Neural progenitor cell (in vitro differentiated cells): ENCODE measurements at regions not wholly inside any gene's neighbourhood (a gene's known extent, or its start where the extent isn't known, plus 50 kb on each side); places are given as distances from the start of the nearest gene placed in this dataset.
"Not testable (repeated sequence)": the region's sequence is repeated elsewhere in the genome, so short reads cannot be mapped to it uniquely, and the experiment has no call there.

Experiments
- EZH2 ChIP-seq: fragments of 200-600 bp; sonication (generic); IDR thresholded peaks from 2 replicates; pipeline ENCODE4 v1.6.1; 2017; ENCODE audit warnings: antibody characterized with exemption, mild to moderate bottlenecking, moderate library complexity
- EZH2phosphoT487 ChIP-seq: fragments of 200-600 bp; sonication (generic); IDR thresholded peaks from 2 replicates; pipeline ENCODE4 v1.6.1; 2017; ENCODE audit warnings: antibody characterized with exemption
- TF ChIP-seq, protein P1 (sequence below): fragments of 200-600 bp; sonication (generic); IDR thresholded peaks from 2 replicates; pipeline ENCODE4 v1.5.1; 2017; ENCODE audit warnings: antibody characterized with exemption, mild to moderate bottlenecking

DNA sequence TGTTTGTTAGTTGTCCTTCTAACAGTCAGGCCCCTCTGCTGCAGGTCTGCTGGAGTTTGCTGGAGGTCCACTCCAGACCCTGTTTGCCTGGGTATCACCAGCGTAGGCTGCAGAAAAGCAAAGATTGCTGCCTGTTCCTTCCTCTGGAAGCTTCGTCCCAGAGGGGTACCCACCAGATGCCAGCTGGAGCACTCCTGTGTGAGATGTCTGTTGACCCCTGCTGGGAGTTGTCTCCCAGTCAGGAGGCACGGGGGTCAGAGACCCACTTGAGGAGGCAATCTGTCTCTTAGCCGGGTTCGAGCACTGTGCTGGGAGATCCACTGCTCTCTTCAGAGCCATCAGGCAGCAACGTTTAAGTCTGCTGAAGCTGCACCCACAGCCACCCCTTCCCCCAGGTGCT, 1356.4 kb downstream of the RPA4 start:
- TF ChIP-seq, protein P1, sequence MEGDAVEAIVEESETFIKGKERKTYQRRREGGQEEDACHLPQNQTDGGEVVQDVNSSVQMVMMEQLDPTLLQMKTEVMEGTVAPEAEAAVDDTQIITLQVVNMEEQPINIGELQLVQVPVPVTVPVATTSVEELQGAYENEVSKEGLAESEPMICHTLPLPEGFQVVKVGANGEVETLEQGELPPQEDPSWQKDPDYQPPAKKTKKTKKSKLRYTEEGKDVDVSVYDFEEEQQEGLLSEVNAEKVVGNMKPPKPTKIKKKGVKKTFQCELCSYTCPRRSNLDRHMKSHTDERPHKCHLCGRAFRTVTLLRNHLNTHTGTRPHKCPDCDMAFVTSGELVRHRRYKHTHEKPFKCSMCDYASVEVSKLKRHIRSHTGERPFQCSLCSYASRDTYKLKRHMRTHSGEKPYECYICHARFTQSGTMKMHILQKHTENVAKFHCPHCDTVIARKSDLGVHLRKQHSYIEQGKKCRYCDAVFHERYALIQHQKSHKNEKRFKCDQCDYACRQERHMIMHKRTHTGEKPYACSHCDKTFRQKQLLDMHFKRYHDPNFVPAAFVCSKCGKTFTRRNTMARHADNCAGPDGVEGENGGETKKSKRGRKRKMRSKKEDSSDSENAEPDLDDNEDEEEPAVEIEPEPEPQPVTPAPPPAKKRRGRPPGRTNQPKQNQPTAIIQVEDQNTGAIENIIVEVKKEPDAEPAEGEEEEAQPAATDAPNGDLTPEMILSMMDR = not testable (repeated sequence)
- not testable (repeated sequence) for TF ChIP-seq EZH2, EZH2phosphoT487
